ENCODE measurements at regions not wholly inside any gene's neighbourhood (a gene's known extent, or its start where the extent isn't known, plus 50 kb on each side); places are given as distances from the start of the nearest gene placed in this dataset.

DNA sequence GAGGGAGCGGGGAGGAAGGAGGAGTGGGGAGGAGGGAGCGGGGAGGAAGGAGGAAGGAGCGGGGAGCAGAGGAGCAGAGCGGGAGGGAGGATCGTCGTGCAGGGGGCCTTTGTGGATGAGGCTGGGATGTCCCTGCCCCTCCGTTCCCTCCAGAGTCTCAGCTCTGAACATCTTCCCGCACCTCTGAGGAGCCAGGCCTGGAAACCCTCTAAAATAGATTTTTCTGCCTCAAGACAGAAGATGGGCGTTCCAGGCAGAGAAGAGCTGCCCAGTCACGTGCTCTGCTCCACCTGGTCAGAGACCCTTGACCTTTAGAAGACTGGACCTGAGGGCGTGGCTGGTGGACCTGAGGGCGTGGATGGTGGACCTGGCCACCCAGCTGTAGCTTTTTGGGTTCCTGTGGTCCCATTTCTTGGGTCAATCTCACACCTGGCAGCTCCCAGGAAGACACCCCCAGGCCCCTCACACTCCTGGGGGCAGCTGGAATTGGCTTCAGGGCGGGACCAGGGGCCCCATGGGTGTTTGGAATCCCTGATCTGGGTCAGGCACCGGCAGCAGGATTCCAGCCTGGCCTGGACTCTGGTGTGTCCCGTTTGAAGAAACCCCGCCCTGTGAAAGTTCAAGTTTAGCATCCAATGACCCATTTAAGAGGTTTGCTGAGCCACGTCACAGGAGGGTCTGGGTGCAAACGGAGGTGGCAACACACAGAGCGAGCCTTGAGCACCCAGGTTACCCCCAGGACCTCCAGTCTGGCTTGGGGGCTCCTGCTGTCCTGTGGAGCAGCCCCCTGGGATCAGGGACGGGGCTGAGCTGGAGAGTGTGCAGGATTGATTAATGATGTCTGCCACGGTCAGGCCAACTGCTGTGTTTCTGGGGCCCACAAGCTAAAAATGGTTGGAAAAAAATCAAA, 96.9 kb upstream of the BHLHE23 start:
- CTCF ChIA-PET: interaction anchor here (1.4 kb wide), 1 partner anchor 274 kb away, joined by 3 read pairs; no protein-coding TSS in a partner anchor
- POLR2A ChIA-PET: no interaction called here
- TF ChIP-seq, protein P1, sequence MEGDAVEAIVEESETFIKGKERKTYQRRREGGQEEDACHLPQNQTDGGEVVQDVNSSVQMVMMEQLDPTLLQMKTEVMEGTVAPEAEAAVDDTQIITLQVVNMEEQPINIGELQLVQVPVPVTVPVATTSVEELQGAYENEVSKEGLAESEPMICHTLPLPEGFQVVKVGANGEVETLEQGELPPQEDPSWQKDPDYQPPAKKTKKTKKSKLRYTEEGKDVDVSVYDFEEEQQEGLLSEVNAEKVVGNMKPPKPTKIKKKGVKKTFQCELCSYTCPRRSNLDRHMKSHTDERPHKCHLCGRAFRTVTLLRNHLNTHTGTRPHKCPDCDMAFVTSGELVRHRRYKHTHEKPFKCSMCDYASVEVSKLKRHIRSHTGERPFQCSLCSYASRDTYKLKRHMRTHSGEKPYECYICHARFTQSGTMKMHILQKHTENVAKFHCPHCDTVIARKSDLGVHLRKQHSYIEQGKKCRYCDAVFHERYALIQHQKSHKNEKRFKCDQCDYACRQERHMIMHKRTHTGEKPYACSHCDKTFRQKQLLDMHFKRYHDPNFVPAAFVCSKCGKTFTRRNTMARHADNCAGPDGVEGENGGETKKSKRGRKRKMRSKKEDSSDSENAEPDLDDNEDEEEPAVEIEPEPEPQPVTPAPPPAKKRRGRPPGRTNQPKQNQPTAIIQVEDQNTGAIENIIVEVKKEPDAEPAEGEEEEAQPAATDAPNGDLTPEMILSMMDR (IDR thresholded peaks at IDR 0.05; ENCODE audit: control extremely low read depth, extremely low read depth, low read depth, missing control alignments): no peak
- no peak for DNase-seq (ENCODE audit: extremely low spot score)

DNA sequence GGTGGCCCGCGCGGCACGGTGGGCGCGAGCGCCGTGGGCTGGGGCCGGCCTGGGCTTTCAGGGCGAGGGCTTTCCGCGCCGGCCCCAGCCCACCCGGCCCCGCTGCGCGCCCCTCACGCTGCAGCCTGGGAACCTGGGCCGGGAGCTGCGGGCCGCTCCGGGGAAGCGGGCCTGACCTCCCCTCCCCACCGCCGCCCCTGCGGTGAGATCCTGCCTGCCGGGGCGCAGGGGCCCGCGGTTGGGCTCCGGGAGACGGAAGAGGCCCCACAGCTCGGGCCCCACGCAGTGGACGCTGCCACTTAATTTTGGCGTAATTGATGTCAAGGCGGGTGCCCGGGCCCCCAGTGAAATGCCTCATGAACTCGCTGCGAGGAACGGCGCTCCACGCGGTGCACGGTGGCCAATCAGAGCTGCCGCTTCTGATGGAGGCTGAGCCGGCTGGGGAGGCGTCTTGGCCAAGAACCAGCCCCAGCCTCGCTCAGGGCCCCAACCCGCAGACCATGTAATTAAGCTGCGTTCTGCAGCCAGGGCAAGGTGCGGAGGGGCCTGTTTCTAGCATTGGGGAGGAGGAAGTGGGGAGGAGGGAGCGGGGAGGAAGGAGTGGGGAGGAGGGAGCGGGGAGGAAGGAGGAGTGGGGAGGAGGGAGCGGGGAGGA, 96.1 kb upstream of the BHLHE23 start:
- ChIA-PET POLR2A (no interaction called here), CTCF (interaction anchor here (1.4 kb wide), 1 partner anchor 275 kb away, joined by 3 read pairs; no protein-coding TSS in a partner anchor)
- TF ChIP-seq, protein P1 (IDR thresholded peaks at IDR 0.05; ENCODE audit: control extremely low read depth, extremely low read depth, low read depth, missing control alignments): no peak
- DNase-seq (ENCODE audit: extremely low spot score): peak; percentile 75

DNA sequence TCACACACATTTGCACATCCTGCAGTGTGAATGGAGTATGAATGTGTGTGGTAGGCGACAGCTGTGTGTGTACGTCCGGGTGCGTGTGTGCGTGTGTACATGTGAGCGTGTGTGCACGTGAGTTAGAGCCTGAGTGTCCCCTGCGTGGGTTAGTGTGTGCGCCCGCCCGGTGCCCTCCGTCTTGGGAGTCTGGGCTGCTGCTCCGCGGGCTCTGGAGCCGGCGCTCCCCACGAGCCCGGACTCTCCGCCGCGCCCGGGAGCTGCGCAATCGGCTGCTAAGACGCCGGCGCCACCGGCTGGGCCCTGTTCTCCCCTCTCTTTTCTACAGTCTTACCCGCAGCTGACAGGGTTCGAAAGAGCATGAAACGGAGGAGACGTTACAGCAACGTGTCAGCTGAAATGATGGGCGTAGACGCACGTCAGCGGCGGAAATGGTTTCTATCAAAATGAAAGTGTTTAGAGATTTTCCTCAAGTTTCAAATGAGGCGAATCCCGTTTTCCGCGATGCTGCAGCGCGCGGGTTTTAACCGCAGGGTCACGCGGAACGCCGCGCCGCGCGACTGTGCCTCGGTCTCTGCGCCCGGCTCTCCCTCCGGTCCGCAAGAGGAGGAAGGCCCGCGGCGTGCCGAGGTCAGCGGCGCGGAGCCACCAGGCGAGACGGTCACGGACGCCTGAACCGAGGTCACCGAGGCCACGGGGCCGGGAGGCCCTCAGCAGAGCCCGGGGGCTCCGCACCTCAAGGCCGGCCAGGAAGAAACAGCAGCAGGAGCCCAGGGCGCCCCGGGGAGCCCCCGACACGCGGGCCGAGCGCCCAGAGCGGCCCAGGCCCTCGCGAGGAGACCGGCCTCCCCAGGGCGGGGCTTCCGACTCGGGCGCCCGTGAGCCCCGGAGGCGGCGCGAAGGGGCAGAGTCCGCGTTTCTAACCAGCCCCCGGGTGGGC, 95.3 kb upstream of the BHLHE23 start:
- peak; percentile 79 for DNase-seq (ENCODE audit: extremely low spot score)
- TF ChIP-seq, protein P1 (IDR thresholded peaks at IDR 0.05; ENCODE audit: control extremely low read depth, extremely low read depth, low read depth, missing control alignments): no peak
- ChIA-PET CTCF (interaction anchor here (1.2 kb wide), 1 partner anchor 121 kb away, joined by 4 read pairs; no protein-coding TSS in a partner anchor), POLR2A (no interaction called here)

DNA sequence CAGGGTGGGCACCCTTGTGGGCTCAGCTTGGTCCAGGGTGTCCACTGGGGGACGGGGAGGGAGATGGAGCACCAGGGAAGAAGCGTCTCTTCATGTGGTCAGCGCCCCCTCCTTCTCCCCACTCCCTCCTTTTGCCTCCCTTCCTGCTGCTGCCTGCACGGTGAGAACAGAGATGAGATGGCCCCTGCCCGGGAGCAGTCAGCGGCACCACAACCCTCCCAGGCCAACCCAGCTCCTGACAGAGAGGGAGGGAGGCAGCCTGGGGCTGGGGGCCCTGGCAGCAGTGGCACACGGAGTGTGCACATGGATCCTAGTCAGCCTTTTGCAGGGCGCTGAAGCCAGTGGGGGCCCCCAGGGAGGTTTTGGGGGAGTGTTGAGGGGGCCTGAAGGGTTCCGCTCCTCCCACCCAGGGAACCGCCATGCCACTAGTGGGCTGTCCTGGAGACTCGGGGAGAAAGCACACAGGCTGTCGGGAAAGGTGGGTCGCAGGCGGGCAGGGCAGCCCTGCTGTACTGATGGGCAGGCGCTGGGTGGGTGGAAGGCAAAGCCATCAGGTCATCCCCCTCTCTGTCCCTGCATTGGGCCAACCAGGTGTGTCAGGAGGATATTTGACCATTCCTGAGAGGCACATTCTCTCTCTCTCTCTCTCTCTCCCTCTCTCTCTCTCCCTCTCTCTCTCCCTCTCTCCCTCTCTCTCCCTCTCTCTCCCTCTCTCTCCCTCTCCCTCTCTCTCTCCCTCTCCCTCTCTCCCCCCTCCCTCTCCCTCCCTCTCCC, 94.3 kb upstream of the BHLHE23 start:
- TF ChIP-seq, protein P1 (IDR thresholded peaks at IDR 0.05; ENCODE audit: control extremely low read depth, extremely low read depth, low read depth, missing control alignments): no peak
- ChIA-PET CTCF (interaction anchor here (0.9 to 1.2 kb wide), 2 partner anchors 39 to 122 kb away, joined by 3 to 4 read pairs; no protein-coding TSS in a partner anchor), POLR2A (no interaction called here)
- no peak for DNase-seq (ENCODE audit: extremely low spot score)

DNA sequence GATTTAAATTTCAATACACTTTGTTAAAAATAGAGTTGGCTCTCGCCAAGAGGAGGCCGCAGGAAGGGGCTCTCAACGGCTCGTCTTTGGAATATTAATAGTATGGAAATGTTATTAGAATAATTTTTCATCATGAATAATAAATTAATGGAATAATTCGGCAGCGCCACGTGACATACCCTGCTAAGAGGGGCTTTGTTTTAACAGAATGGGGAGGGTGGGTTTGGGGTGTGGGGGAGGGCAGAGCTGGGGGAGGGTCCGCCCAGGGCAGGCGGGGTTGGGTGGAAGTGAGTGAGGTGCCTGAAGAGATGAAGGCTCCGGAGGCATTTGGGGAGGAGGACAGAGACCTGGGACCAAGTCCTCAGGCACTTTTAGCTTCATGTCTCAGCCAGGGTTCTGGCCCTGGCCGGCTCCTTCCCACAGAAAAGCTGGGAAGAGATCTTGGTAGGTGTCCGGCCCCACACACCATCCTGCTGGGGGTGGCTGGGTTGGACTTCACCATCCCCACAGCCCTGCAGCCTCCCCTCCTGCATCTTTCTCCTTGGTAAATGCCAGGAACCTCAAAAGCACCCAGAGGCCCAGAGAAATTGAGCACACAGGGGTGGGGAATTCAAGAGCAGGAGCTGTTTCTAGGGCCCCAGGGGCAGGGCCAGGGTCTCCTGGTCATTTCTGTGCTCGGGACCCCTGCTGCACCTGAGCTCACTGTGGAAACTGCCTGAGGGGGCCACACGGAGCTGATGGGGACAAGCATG, 93.6 kb upstream of the BHLHE23 start:
- POLR2A ChIA-PET: no interaction called here
- CTCF ChIA-PET: interaction anchor here (0.9 kb wide), 1 partner anchor 38 kb away, joined by 3 read pairs; no protein-coding TSS in a partner anchor
- TF ChIP-seq, protein P1 (IDR thresholded peaks at IDR 0.05; ENCODE audit: control extremely low read depth, extremely low read depth, low read depth, missing control alignments): no peak
- no peak for DNase-seq (ENCODE audit: extremely low spot score)
